Upper lobe of left lung (tissue), 4 donors: ENCODE measurements at regions not wholly inside any gene's neighbourhood (a gene's known extent, or its start where the extent isn't known, plus 50 kb on each side); places are given as distances from the start of the nearest gene placed in this dataset.

Experiments used
- CTCF ChIP-seq, 6 experiments: fragments of 450-650 bp in 4 of 6; fragments of 200-600 bp in 2 of 6; sonication (generic) in 2 of 6; IDR thresholded peaks; one replicate each; pipeline ENCODE4 v1.5.1; 2016 to 2019; ENCODE audit warnings: antibody characterized with exemption in 6 of 6
- POLR2AphosphoS5 ChIP-seq, 2 donors: sonication (generic); formaldehyde crosslinking; IDR thresholded peaks; one replicate each; pipeline ENCODE4 v1.5.1; 2017; ENCODE audit warnings: antibody characterized with exemption in 2 of 2

GRCh38 chr14:54258382-54258781, 138.4 kb upstream of the CDKN3 start:
- TF ChIP-seq POLR2AphosphoS5 (IDR thresholded peaks at IDR 0.05) (no peak), CTCF (IDR thresholded peaks at IDR 0.05) (no peak)
